ENCODE measurements at regions not wholly inside any gene's neighbourhood (a gene's known extent, or its start where the extent isn't known, plus 50 kb on each side); places are given as distances from the start of the nearest gene placed in this dataset.

GRCh38 chr1:229011022-229011421, 259.9 kb upstream of the RAB4A start:
- no peak overlapping the region for H3K27ac ChIP-seq
- intact Hi-C loops (cut with DNase I), result no loop called here
- H3K27me3 ChIP-seq, result no peaks in the 10 kb centered on the region
- H3K4me1 ChIP-seq (replicated peaks in 1 of 2), result no peaks in the 10 kb centered on the region
- no peak overlapping the region for H3K4me3 ChIP-seq
- DNase-seq, result no peak
- TF ChIP-seq POLR2A (IDR thresholded peaks at IDR 0.05) (no peak), CTCF (IDR thresholded peaks at IDR 0.05) (no peak)
- H3K9me3 ChIP-seq (replicated peaks in 1 of 3), result no peaks in the 10 kb centered on the region
- no peaks in the 10 kb centered on the region for H3K36me3 ChIP-seq (replicated peaks in 1 of 2)
- WGBS, 4 donors, result 86 to 88% (median 86%) methylated on average over 2 of the region's 2 CpGs

GRCh38 chr1:229012823-229013222, 258.1 kb upstream of the RAB4A start:
- 70 to 89% (median 77%) methylated on average over 2 of the region's 2 CpGs for WGBS, 4 donors
- H3K4me3 ChIP-seq, result no peak overlapping the region
- no peaks in the 10 kb centered on the region for H3K9me3 ChIP-seq (replicated peaks in 1 of 3)
- H3K27me3 ChIP-seq, result no peaks in the 10 kb centered on the region
- TF ChIP-seq POLR2A (IDR thresholded peaks at IDR 0.05) (no peak), CTCF (IDR thresholded peaks at IDR 0.05) (no peak)
- H3K27ac ChIP-seq, result no peak overlapping the region
- intact Hi-C loops (cut with DNase I), result no loop called here
- H3K4me1 ChIP-seq (replicated peaks in 1 of 2), result no peaks in the 10 kb centered on the region
- no peaks in the 10 kb centered on the region for H3K36me3 ChIP-seq (replicated peaks in 1 of 2)
- DNase-seq, result no peak

- Histone ChIP-seq H3K36me3 (replicated peaks in 1 of 2) (no peaks in the 10 kb centered on the region), H3K27me3 (no peaks in the 10 kb centered on the region), H3K27ac (no peak overlapping the region), H3K4me3 (no peak overlapping the region), H3K4me1 (replicated peaks in 1 of 2) (no peaks in the 10 kb centered on the region), H3K9me3 (replicated peaks in 1 of 3) (no peaks in the 10 kb centered on the region)
- no peak for DNase-seq
- intact Hi-C loops (cut with DNase I), result no loop called here
- 56 to 68% (median 63%) methylated on average over 7 of the region's 7 CpGs for WGBS, 4 donors
- TF ChIP-seq CTCF (IDR thresholded peaks at IDR 0.05) (no peak), POLR2A (IDR thresholded peaks at IDR 0.05) (no peak)
Observed at GRCh38 chr1:229013981-229014380, 256.9 kb upstream of the RAB4A start.

- Histone ChIP-seq H3K36me3 (replicated peaks in 1 of 2) (no peaks in the 10 kb centered on the region), H3K27ac (no peak overlapping the region), H3K9me3 (replicated peaks in 1 of 3) (no peaks in the 10 kb centered on the region), H3K27me3 (no peaks in the 10 kb centered on the region), H3K4me1 (replicated peaks in 1 of 2) (no peaks in the 10 kb centered on the region), H3K4me3 (no peak overlapping the region)
- TF ChIP-seq POLR2A (IDR thresholded peaks at IDR 0.05), result no peak
- TF ChIP-seq CTCF (IDR thresholded peaks at IDR 0.05), result no peak
- no peak for DNase-seq
- 78 to 85% (median 81%) methylated on average over 13 of the region's 13 CpGs for whole genome bisulfite sequencing, 4 donors
- intact Hi-C loops (cut with DNase I), result no loop called here
Observed at GRCh38 chr1:229015806-229016205, 255.1 kb upstream of the RAB4A start.
